ENCODE measurements at regions not wholly inside any gene's neighbourhood (a gene's known extent, or its start where the extent isn't known, plus 50 kb on each side); places are given as distances from the start of the nearest gene placed in this dataset.

DNA sequence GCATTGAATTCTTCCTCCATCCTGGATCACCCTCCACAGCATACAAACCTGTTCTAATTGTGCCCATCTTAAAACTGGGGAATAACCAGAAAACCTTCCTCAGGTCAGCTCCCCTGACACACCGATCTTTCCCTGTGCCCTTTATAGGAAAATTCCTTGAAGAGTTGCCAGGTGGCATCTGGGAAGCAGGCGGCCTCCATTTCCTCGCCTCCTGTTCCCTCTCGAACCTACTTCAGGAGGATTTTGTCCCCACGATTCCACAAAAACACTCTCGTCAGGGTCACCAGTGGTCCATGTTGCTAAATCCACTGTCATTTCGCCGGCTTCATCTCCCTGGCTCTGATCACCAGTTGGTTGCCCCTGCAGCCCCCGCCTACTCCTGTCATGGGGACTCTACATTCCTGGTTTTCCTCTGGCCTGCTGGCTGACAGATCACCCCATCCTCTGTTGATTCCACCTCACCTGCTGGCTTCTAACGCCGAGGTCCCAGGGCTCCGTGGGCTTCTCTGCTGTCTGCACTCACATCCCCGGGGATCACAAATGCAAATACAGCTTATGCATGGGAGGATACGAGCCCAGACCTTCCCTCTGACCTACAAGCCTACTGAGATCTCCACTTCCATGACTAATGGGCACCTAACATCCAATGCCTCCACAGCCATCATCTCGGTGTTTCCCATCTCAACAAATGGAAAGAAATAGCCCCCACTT is 92.5 kb upstream of the PRDM11 start:
- no peak overlapping the region for H3K9ac ChIP-seq (ENCODE audit: low read depth, low read length)
- peaks cover 14% of the 10 kb centered on the region; the same call in 1 of the 2 replicates for H3K4me1 ChIP-seq (ENCODE audit: insufficient read depth, low read length)
- H3K9me3 ChIP-seq (ENCODE audit: insufficient read depth, low read depth, low read length), result no peaks in the 10 kb centered on the region
- no peaks in the 10 kb centered on the region for H3K27me3 ChIP-seq (ENCODE audit: insufficient read depth, low read length)
- no peak overlapping the region for H3K4me3 ChIP-seq (ENCODE audit: low read length)
- H3K36me3 ChIP-seq (ENCODE audit: insufficient read depth, low read depth, low read length), result no peaks in the 10 kb centered on the region
- H3K27ac ChIP-seq (ENCODE audit: low read length), result no peak overlapping the region

DNA sequence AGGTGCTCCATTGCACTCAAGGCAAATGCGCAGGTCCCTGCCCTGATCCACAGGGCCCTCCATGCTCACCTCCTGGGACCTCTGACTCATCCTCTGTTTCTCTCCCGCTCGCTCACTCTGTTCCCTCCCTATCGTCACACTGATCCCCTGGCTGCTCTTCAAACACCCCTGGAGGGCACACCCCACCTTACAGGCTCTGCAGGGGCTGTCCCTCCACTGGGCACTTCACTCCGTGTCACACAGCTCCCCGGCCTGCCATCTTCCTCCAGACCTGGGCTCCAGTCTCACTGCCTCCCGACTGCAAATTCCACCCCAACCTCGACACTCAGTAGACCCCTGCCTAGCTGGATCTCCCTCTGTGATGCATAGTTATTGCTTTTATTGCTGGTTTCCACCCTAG is 91.5 kb upstream of the PRDM11 start:
- peaks cover 14% of the 10 kb centered on the region; the same call in 1 of the 2 replicates for H3K4me1 ChIP-seq (ENCODE audit: insufficient read depth, low read length)
- H3K9ac ChIP-seq (ENCODE audit: low read depth, low read length), result no peak overlapping the region
- H3K36me3 ChIP-seq (ENCODE audit: insufficient read depth, low read depth, low read length), result no peaks in the 10 kb centered on the region
- H3K9me3 ChIP-seq (ENCODE audit: insufficient read depth, low read depth, low read length), result no peaks in the 10 kb centered on the region
- H3K4me3 ChIP-seq (ENCODE audit: low read length), result no peak overlapping the region
- no peak overlapping the region for H3K27ac ChIP-seq (ENCODE audit: low read length)
- no peaks in the 10 kb centered on the region for H3K27me3 ChIP-seq (ENCODE audit: insufficient read depth, low read length)

DNA sequence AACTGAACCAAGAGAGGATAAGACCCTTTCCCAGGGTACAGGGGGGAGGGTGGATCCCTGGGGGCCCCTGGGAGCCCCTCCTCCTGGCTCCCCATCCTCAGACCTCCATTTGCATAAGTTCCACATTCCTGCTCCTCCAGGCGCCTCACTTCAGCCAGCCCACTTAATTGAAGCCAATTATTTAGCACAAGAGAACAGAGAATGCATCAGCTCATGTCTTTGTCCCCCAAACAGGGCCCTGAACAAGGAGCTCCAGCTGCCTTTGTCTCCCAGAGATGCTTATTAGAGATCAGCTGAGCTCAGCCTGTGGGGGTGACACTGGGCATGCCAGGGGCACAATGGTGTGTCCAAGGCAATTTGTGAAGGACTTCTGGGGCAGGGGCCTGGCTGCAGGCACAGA is 89.9 kb upstream of the PRDM11 start:
- Histone ChIP-seq H3K27me3 (ENCODE audit: insufficient read depth, low read length) (no peaks in the 10 kb centered on the region), H3K36me3 (ENCODE audit: insufficient read depth, low read depth, low read length) (no peaks in the 10 kb centered on the region), H3K4me3 (ENCODE audit: low read length) (no peak overlapping the region), H3K9ac (ENCODE audit: low read depth, low read length) (peak overlapping the region; percentile 57; the same call in 1 of the 2 replicates), H3K9me3 (ENCODE audit: insufficient read depth, low read depth, low read length) (no peaks in the 10 kb centered on the region), H3K4me1 (ENCODE audit: insufficient read depth, low read length) (peaks cover 14% of the 10 kb centered on the region; the same call in 1 of the 2 replicates), H3K27ac (ENCODE audit: low read length) (peak overlapping the region; percentile 32)

DNA sequence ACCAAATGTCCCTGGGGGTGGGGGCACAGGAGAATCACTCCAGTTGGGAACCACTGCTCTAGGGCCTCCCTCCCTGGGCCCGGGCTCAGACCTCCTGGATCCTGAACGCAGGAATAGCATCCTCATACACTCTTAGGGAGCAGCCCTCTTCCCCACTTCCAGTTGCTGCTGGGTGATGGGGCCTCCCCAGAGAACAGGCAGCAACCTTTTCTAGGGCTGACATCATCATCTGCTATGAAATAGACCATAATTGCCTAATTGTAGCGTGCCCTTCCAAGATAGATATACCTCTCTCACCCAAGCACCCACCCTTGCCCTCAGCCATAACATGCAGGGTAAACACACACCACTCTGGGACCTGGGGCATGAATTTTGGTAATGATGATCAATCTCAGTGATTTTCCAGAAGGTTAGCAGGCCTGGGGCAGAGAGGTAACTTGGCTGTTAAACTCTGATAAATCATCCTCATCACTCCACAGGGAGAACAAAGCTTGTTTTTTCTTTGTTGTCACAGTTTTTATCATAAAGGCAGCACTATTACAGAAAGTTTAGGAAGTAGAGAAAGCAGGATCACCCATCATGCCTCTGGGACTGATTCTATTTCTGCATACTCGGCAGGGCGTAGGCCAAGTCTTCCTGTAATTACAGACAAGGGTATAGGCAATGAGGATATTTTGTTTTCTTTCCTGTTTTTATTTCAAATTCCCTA is 88.3 kb upstream of the PRDM11 start:
- no peak overlapping the region for H3K9ac ChIP-seq (ENCODE audit: low read depth, low read length)
- H3K4me1 ChIP-seq (ENCODE audit: insufficient read depth, low read length), result peaks cover 14% of the 10 kb centered on the region; the same call in 1 of the 2 replicates
- H3K27me3 ChIP-seq (ENCODE audit: insufficient read depth, low read length), result no peaks in the 10 kb centered on the region
- no peak overlapping the region for H3K4me3 ChIP-seq (ENCODE audit: low read length)
- no peak overlapping the region for H3K27ac ChIP-seq (ENCODE audit: low read length)
- H3K9me3 ChIP-seq (ENCODE audit: insufficient read depth, low read depth, low read length), result no peaks in the 10 kb centered on the region
- no peaks in the 10 kb centered on the region for H3K36me3 ChIP-seq (ENCODE audit: insufficient read depth, low read depth, low read length)

DNA sequence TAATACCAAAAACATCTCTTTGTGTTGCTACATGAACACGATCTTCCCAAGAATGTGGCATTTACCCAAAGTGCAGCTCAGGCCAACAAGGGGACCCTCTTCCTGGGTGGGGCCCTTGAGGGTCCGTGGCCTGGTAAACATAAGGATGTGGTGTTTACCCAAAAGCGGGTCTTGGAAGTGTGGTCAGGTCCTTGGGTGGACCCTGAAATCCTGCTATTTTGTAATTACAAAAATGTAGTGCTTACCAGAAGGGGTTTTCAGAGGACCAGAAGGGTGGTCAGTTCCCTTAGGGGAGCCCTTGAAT is 87.8 kb upstream of the PRDM11 start:
- H3K27ac ChIP-seq (ENCODE audit: low read length), result no peak overlapping the region
- H3K9ac ChIP-seq (ENCODE audit: low read depth, low read length), result no peak overlapping the region
- H3K4me1 ChIP-seq (ENCODE audit: insufficient read depth, low read length), result peaks cover 14% of the 10 kb centered on the region; the same call in 1 of the 2 replicates
- H3K36me3 ChIP-seq (ENCODE audit: insufficient read depth, low read depth, low read length), result no peaks in the 10 kb centered on the region
- peaks cover 4% of the 10 kb centered on the region; the same call in 1 of the 2 replicates for H3K9me3 ChIP-seq (ENCODE audit: insufficient read depth, low read depth, low read length)
- H3K4me3 ChIP-seq (ENCODE audit: low read length), result no peak overlapping the region
- no peaks in the 10 kb centered on the region for H3K27me3 ChIP-seq (ENCODE audit: insufficient read depth, low read length)

DNA sequence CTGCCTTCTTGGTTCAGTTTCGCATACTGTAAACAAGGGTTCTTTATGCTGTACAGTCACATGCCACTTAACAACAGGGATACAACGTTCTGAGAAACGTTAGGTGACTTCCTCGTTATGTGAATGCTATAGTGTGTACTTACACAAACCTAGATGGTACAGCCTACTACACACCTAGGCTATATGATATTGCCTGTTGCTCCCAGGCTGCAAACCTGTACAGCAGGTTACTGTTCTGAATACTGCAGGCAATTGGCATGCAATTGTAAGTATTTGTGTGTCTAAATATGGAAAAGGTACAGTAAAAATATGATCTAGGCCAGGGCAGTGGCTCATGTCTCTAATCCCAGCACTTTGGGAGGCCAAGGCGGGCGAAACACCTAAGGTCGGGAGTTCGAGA is 85.7 kb upstream of the PRDM11 start:
- Histone ChIP-seq H3K9me3 (ENCODE audit: insufficient read depth, low read depth, low read length) (peaks cover 11% of the 10 kb centered on the region; the same call in 1 of the 2 replicates), H3K4me1 (ENCODE audit: insufficient read depth, low read length) (peaks cover 14% of the 10 kb centered on the region; the same call in 1 of the 2 replicates), H3K4me3 (ENCODE audit: low read length) (no peak overlapping the region), H3K9ac (ENCODE audit: low read depth, low read length) (no peak overlapping the region), H3K36me3 (ENCODE audit: insufficient read depth, low read depth, low read length) (no peaks in the 10 kb centered on the region), H3K27me3 (ENCODE audit: insufficient read depth, low read length) (no peaks in the 10 kb centered on the region), H3K27ac (ENCODE audit: low read length) (no peak overlapping the region)

DNA sequence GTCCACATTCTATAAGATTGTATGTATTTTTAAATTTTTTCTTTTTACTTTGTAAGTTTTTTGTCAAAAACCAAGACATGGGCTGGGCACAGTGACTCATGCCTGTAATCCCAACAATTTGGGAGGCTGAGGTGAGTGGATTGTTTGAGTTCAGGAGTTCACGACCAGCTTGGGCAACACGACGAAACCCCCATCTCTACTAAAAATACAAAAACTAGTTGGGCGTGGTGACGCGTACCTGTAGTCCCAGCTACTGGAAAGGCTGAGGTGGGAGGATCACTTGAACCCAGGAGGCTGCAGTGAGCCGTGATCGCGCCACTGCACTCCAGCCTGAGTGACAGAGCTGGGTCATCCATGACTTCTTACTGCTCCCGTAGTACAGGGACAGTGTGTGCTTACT is 84.8 kb upstream of the PRDM11 start:
- H3K9ac ChIP-seq (ENCODE audit: low read depth, low read length), result no peak overlapping the region
- no peaks in the 10 kb centered on the region for H3K27me3 ChIP-seq (ENCODE audit: insufficient read depth, low read length)
- no peak overlapping the region for H3K27ac ChIP-seq (ENCODE audit: low read length)
- no peak overlapping the region for H3K4me3 ChIP-seq (ENCODE audit: low read length)
- H3K9me3 ChIP-seq (ENCODE audit: insufficient read depth, low read depth, low read length), result peaks cover 11% of the 10 kb centered on the region; the same call in 1 of the 2 replicates
- no peaks in the 10 kb centered on the region for H3K36me3 ChIP-seq (ENCODE audit: insufficient read depth, low read depth, low read length)
- peaks cover 6% of the 10 kb centered on the region; the same call in 1 of the 2 replicates for H3K4me1 ChIP-seq (ENCODE audit: insufficient read depth, low read length)

DNA sequence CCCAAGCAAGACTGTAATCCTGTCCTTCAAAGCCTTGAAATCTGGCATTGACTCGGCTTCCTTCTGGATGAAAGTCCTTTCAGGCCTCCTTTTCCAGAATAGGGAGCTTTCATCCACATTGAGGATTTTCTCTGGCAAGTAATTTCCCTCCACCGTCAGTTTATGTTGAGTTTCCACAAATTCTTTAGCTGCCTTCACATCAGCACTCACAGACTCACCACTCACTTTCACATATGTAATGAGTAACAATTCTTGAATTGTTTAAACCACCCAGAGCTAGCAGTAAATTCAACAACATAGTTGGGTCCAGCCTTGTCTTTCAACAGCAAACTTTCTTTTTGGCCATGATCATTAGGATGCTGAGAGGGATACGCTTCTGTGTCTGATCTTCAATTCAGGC is 84.3 kb upstream of the PRDM11 start:
- Histone ChIP-seq H3K4me3 (ENCODE audit: low read length) (no peak overlapping the region), H3K4me1 (ENCODE audit: insufficient read depth, low read length) (peaks cover 1% of the 10 kb centered on the region; the same call in 1 of the 2 replicates), H3K36me3 (ENCODE audit: insufficient read depth, low read depth, low read length) (no peaks in the 10 kb centered on the region), H3K9ac (ENCODE audit: low read depth, low read length) (no peak overlapping the region), H3K27ac (ENCODE audit: low read length) (no peak overlapping the region), H3K27me3 (ENCODE audit: insufficient read depth, low read length) (no peaks in the 10 kb centered on the region; the same call in 1 of the 2 replicates), H3K9me3 (ENCODE audit: insufficient read depth, low read depth, low read length) (peaks cover 11% of the 10 kb centered on the region; the same call in 1 of the 2 replicates)

DNA sequence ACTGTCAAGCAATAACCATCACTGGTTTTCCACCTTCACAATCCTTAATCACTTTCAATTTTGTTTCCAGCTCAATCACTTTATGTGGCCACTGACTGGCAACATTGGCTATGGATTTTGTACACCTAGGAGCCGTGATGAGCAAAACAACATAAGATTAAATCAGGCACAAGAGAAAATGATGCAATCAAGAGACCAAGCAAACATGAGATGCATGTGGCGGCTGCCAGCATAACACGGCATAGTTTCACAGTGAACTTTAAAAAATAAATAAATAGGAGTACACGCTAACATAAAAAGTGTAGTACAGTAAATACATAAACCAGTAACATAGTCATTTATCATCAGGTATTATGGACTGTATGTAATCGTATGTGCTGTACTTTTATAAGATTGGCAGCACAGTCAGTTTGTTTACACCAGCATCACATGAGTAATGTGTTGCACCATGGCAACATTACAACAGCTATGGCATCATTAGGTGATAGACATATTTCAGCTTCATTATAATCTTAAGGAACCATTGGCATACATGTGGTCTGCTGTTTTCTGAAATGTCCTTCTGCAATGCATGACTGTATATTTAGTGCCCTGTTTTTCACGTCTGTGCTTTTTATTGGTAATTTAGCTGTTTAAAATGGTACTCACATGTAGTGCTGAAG is 83.3 kb upstream of the PRDM11 start:
- no peak overlapping the region for H3K27ac ChIP-seq (ENCODE audit: low read length)
- peaks cover 11% of the 10 kb centered on the region; the same call in 1 of the 2 replicates for H3K9me3 ChIP-seq (ENCODE audit: insufficient read depth, low read depth, low read length)

DNA sequence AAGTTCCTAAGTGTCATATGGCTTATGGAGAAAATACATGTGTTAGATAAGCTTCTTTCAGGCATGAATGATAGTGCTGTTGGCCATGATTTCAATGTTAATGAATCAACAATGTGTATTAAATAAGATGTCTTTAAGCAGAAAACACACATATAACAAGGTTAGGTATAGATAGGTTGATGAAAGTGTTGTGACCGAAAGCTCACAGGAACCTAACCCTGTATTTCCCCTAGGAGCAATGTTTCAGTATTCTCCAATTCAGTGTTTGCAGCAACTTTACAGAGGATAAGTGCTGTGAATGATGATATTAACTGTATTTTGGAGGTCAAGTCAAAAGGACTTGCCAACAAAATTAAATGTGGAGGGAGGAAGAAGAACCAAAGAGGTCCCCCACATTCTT is 82.8 kb upstream of the PRDM11 start:
- H3K4me1 ChIP-seq (ENCODE audit: insufficient read depth, low read length), result no peaks in the 10 kb centered on the region
- H3K9ac ChIP-seq (ENCODE audit: low read depth, low read length), result no peak overlapping the region
- no peaks in the 10 kb centered on the region for H3K36me3 ChIP-seq (ENCODE audit: insufficient read depth, low read depth, low read length)
- no peaks in the 10 kb centered on the region; the same call in 1 of the 2 replicates for H3K27me3 ChIP-seq (ENCODE audit: insufficient read depth, low read length)
- H3K9me3 ChIP-seq (ENCODE audit: insufficient read depth, low read depth, low read length), result peaks cover 11% of the 10 kb centered on the region; the same call in 1 of the 2 replicates
- H3K27ac ChIP-seq (ENCODE audit: low read length), result no peak overlapping the region
- H3K4me3 ChIP-seq (ENCODE audit: low read length), result no peak overlapping the region

More for the DNA sequence above, 83.3 kb upstream of the PRDM11 start:
- no peaks in the 10 kb centered on the region for H3K36me3 ChIP-seq (ENCODE audit: insufficient read depth, low read depth, low read length)
- no peaks in the 10 kb centered on the region; the same call in 1 of the 2 replicates for H3K27me3 ChIP-seq (ENCODE audit: insufficient read depth, low read length)
- no peaks in the 10 kb centered on the region for H3K4me1 ChIP-seq (ENCODE audit: insufficient read depth, low read length)
- no peak overlapping the region for H3K9ac ChIP-seq (ENCODE audit: low read depth, low read length)
- no peak overlapping the region for H3K4me3 ChIP-seq (ENCODE audit: low read length)

DNA sequence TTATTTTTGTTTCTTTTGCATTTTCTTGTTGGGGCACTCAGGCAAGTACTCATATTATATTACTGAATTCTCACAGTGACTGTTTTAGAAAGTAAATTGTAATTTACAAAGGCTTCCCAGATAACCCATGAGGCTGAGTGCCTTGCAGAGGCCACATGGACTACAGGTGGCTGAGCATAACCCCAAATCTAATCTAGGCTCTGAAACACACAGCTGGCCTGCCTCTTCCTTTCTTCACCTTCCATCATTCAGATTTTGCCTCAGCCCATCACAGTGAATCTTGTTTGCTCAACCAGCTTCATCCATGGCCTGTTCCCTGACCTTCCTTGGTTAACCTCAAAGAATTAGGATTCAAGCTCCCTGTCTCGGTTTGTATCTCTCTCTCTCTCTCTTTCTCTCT is 78.5 kb upstream of the PRDM11 start:
- peaks cover 7% of the 10 kb centered on the region; the same call in 1 of the 2 replicates for H3K27me3 ChIP-seq (ENCODE audit: insufficient read depth, low read length)
- no peak overlapping the region for H3K4me3 ChIP-seq (ENCODE audit: low read length)
- no peak overlapping the region for H3K9ac ChIP-seq (ENCODE audit: low read depth, low read length)
- no peak overlapping the region for H3K27ac ChIP-seq (ENCODE audit: low read length)
- H3K9me3 ChIP-seq (ENCODE audit: insufficient read depth, low read depth, low read length), result peaks cover 11% of the 10 kb centered on the region; the same call in 1 of the 2 replicates
- H3K36me3 ChIP-seq (ENCODE audit: insufficient read depth, low read depth, low read length), result no peaks in the 10 kb centered on the region
- H3K4me1 ChIP-seq (ENCODE audit: insufficient read depth, low read length), result no peaks in the 10 kb centered on the region

Measured in iPS-20b (cell line).